ENCODE measurements at regions not wholly inside any gene's neighbourhood (a gene's known extent, or its start where the extent isn't known, plus 50 kb on each side); places are given as distances from the start of the nearest gene placed in this dataset.

- intact Hi-C loops (cut with DNase I; ENCODE audit: low total_unique reads): no loop called here
- in situ Hi-C loops (cut with MboI; ENCODE audit: low sequenced_read_pairs in 4 of 4): no loop called here
- Histone ChIP-seq H3K36me3 (no peaks in the 10 kb centered on the region), H3K4me3 (no peak overlapping the region), H3K9me3 (no peaks in the 10 kb centered on the region), H3K27me3 (peaks cover 0 to 3% (median 0%) of the 10 kb centered on the region in 3 donors), H3K27ac (no peak overlapping the region), H3K4me1 (no peaks in the 10 kb centered on the region)
- no peak for TF ChIP-seq CTCF (IDR thresholded peaks at IDR 0.05 in 4 of 5, conservative IDR thresholded peaks at IDR 0.05 in 1 of 5)
- no peak for TF ChIP-seq POLR2A (IDR thresholded peaks at IDR 0.05)
- DNase-seq (no peak), ATAC-seq (no peak)
Observed at GRCh38 chr2:114091010-114091409, 201.1 kb downstream of the ACTR3 start.

- DNase-seq: no peak
- Histone ChIP-seq H3K4me3 (no peak overlapping the region), H3K27me3 (no peaks in the 10 kb centered on the region), H3K27ac (no peak overlapping the region), H3K4me1 (no peaks in the 10 kb centered on the region), H3K36me3 (no peaks in the 10 kb centered on the region), H3K9me3 (no peaks in the 10 kb centered on the region)
- ATAC-seq: no peak
- TF ChIP-seq CTCF (IDR thresholded peaks at IDR 0.05 in 4 of 5, conservative IDR thresholded peaks at IDR 0.05 in 1 of 5): no peak
- TF ChIP-seq POLR2A (IDR thresholded peaks at IDR 0.05): no peak
- in situ Hi-C loops (cut with MboI; ENCODE audit: low sequenced_read_pairs in 4 of 4) (no loop called here), intact Hi-C loops (cut with DNase I; ENCODE audit: low total_unique reads) (no loop called here)
Observed at GRCh38 chr2:114108249-114108648, 218.4 kb downstream of the ACTR3 start.

- H3K36me3 ChIP-seq: no peaks in the 10 kb centered on the region
- intact Hi-C loops (cut with DNase I; ENCODE audit: low total_unique reads): no loop called here
Observed at GRCh38 chr2:114108824-114109416, 219.0 kb downstream of the ACTR3 start.

GRCh38 chr2:114111329-114111728, 221.4 kb downstream of the ACTR3 start:
- no peaks in the 10 kb centered on the region for H3K4me1 ChIP-seq
- H3K9me3 ChIP-seq: no peaks in the 10 kb centered on the region
- no peak overlapping the region for H3K27ac ChIP-seq
- no peaks in the 10 kb centered on the region for H3K36me3 ChIP-seq
- H3K27me3 ChIP-seq: no peaks in the 10 kb centered on the region
- in situ Hi-C loops (cut with MboI; ENCODE audit: low sequenced_read_pairs in 4 of 4) (no loop called here), intact Hi-C loops (cut with DNase I; ENCODE audit: low total_unique reads) (no loop called here)
- ATAC-seq (no peak), DNase-seq (no peak)
- H3K4me3 ChIP-seq: no peak overlapping the region
- no peak for TF ChIP-seq POLR2A (IDR thresholded peaks at IDR 0.05)
- TF ChIP-seq CTCF (IDR thresholded peaks at IDR 0.05 in 4 of 5, conservative IDR thresholded peaks at IDR 0.05 in 1 of 5): no peak

More at GRCh38 chr2:114108824-114109416, 219.0 kb downstream of the ACTR3 start:
- no peak for ATAC-seq
- H3K9me3 ChIP-seq: no peaks in the 10 kb centered on the region
- TF ChIP-seq CTCF (IDR thresholded peaks at IDR 0.05 in 4 of 5, conservative IDR thresholded peaks at IDR 0.05 in 1 of 5): no peak
- TF ChIP-seq POLR2A (IDR thresholded peaks at IDR 0.05): no peak
- no peak for DNase-seq
- H3K4me1 ChIP-seq: no peaks in the 10 kb centered on the region
- in situ Hi-C loops (cut with MboI; ENCODE audit: low sequenced_read_pairs in 4 of 4): no loop called here
- no peak overlapping the region for H3K4me3 ChIP-seq
- H3K27ac ChIP-seq: no peak overlapping the region
- no peaks in the 10 kb centered on the region for H3K27me3 ChIP-seq

- no peak overlapping the region for H3K4me3 ChIP-seq
- H3K27ac ChIP-seq: no peak overlapping the region
- TF ChIP-seq CTCF (IDR thresholded peaks at IDR 0.05 in 4 of 5, conservative IDR thresholded peaks at IDR 0.05 in 1 of 5) (no peak), POLR2A (IDR thresholded peaks at IDR 0.05) (no peak)
- intact Hi-C loops (cut with DNase I; ENCODE audit: low total_unique reads) (no loop called here), in situ Hi-C loops (cut with MboI; ENCODE audit: low sequenced_read_pairs in 4 of 4) (no loop called here)
- H3K27me3 ChIP-seq: no peaks in the 10 kb centered on the region
- no peaks in the 10 kb centered on the region for H3K36me3 ChIP-seq
- DNase-seq: no peak
- ATAC-seq: no peak
- H3K4me1 ChIP-seq: no peaks in the 10 kb centered on the region
- no peaks in the 10 kb centered on the region for H3K9me3 ChIP-seq
Observed at GRCh38 chr2:114113518-114113917, 223.6 kb downstream of the ACTR3 start.

Measured in gastrocnemius medialis (tissue), 4 donors.